GM18868 (cell line): ENCODE measurements at regions not wholly inside any gene's neighbourhood (a gene's known extent, or its start where the extent isn't known, plus 50 kb on each side); places are given as distances from the start of the nearest gene placed in this dataset.
A peak's percentile ranks its signal among the peaks of the same experiment; 100 is the strongest.
"Not testable (repeated sequence)": the region's sequence is repeated elsewhere in the genome, so short reads cannot be mapped to it uniquely, and the experiment has no call there.

Experiments used
- ATAC-seq: cut with Tn5 transposase; IDR thresholded peaks from one replicate; pipeline ENCODE4 v1.9.1; 2021; ENCODE audit warnings: mild to moderate bottlenecking, moderate library complexity; ENCODE audit not compliant: unreplicated experiment

DNA sequence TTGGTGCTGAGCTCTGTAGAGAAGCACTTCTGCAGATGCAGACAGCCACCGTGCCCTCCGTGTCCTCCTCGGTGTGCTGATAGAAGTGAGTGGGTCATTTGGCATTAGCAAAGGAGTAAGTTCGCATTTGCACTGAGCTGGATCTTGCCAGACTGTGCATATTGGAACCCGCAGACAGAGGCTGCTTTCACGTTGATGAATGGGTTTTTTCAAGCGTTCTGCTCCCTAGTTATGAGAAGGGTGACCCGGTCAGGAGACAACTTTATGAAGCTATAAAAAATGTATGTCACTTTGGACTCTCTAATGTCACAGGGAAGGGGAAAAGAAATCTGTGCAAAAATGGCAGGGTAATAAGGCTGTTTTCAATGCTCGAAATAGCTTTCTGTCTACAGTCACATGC lies 739.4 kb downstream of the MCTP2 start:
- no peak for ATAC-seq

DNA sequence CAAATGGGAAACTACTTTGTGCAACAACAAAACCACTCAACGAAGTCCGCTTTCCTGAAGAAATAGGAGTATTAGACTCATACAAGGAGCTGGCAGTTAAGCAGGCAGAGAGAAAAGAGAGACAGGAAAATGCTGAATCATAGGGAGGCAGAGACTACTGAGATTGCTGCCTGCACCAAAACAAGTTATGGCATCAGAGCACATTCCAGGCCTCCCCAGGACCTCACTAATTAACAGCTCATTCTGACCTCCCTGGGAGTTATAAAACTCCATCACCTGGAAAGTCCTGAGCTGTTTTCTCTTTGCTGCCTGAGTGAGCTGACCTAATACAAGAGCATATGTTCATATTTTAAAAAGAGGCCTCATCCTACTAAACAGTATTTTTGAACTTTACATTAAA lies 741.0 kb downstream of the MCTP2 start:
- no peak for ATAC-seq

- ATAC-seq, result no peak
These were observed 755.7 kb downstream of the MCTP2 start for GRCh38 chr15:94987085-94987484.

GRCh38 chr15:94991718-94992117 lies 760.4 kb downstream of the MCTP2 start:
- no peak for ATAC-seq

GRCh38 chr15:95009635-95010034 lies 778.3 kb downstream of the MCTP2 start:
- no peak for ATAC-seq

DNA sequence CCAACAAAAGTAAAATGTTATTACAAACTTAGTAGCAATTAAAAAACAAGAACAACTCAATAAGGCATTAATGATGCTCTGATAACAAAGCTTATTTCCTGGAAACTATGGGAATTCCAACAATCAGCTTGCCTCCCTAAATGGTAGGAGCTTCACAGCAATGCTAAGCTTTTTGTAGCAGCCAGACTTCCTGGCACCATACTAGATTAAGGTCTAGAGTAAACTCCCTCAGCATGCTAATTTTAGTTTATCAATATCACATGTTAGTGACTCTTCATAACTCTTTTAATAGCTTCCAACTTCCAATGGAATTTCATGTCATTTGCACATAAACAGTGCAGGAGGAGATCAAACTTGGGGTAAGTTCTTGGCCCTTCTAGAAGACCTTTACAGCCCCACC lies 782.0 kb downstream of the MCTP2 start:
- no peak for ATAC-seq

DNA sequence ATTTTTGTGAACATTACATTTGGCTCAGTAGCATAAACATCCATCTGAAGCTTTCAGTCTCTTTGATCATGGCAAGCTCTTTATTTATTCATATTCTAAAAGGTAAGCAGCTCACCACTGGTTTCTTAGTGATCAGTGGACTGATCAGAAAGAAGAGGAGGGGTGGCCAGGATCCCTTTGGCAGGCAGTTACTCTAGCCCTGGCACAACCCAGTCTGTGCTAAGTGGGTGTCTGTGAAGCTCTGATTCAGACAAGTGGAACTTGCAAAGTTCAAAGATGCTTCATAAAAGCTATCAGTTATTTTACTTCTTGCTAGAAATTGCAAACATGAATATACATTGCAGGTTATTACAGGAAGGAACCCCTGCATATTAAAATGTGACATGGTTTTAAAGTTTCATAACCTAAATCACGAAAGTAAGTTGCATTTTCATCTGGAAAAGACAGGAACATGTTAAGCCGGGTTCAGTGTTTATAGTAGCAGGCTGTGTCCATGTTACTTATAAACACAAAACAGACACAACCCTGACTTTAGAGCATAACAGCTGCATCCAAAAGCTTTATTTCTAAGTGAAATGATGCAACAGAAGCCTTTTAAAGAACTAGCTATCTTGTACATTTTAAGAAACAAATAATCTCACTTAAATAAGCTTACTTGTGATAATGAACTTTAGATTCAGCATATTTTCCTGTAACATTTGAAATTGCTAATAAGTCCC lies 785.3 kb downstream of the MCTP2 start:
- ATAC-seq, result no peak

DNA sequence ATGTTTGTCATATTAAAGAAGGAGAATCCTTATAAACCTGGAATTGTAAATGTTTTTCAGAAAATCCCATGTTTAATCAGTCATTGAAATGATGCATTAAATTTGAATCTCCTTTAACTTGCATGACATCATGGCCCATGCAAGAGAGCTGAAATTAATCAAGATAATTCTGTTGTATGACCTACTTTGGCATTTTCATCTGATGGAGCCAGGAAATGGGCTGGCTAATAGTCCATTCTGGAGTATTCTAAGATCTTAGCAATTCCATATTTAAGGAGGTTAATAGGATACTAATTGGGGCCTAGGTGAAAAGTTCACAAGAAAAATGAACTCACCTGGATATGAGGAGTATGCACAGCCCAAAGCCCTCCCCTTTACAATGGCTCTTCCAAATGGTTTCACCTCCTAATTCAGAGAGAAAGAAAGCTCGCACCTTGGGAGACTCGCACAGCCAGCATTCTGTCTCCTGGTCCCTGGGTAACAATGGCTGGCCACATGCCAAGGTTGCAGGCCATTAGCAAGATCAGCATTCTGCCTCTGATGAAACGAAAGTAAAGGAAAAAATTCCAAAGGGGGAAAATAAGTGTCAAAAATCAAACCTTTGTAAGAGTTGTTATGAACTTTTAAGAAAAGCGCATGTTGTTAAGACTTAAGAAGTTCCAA lies 786.4 kb downstream of the MCTP2 start:
- ATAC-seq, result no peak

DNA sequence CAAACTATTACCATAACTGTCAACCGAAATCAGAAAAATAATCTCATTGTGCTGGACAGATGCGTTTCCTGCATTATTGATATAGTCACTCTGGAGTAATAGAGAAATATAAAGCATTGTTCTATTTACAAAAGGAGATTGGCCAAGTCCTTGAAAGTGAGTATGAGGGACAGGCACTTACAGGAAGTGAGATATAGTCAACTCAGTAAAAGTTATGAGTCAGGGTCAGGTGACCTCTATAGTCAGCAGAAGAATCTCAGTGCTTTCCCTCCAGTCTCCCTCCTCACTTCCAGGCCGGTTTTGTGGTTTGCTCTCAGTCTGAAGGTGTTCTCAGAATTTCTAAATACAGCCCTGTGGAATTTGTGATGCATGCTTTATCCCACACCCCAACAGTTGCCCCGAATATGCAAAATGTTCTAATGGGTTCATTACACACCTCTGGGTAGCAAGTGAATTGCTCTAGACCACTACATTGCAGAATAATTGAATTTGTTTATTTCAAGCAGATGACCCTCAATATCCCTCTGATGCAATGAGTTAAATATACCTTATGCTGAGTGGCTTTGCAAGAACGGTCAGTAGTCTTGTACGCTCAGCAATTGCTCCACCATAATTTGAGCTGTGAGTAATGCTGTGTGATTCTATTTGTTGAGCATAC lies 787.7 kb downstream of the MCTP2 start:
- peak; percentile 97 for ATAC-seq

DNA sequence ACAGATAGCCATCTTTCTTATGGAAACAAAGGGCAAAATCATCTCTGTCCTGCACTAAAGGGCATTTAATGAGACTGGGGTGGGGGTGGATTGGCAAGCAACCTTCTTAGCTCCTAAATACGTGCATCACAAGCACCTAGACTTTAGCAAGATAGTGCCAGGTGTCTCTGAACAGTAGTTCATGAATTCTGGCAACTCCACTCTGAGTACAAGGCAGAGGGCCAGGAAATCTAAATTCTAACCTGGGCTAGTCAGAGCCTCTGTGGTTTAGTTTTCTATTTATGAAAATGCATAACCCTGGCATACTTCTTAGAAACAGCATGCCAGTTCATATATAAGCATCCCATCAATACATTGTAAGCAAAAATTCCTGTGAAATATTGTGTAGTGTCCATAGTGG lies 788.5 kb downstream of the MCTP2 start:
- no peak for ATAC-seq

GRCh38 chr15:95021816-95022215 lies 790.5 kb downstream of the MCTP2 start:
- no peak for ATAC-seq

GRCh38 chr15:95024351-95024750 lies 793.0 kb downstream of the MCTP2 start:
- ATAC-seq, result peak; percentile 52

GRCh38 chr15:95025924-95026728 lies 794.8 kb downstream of the MCTP2 start:
- peak; percentile 93 for ATAC-seq

- ATAC-seq, result no peak
These were observed 796.6 kb downstream of the MCTP2 start for GRCh38 chr15:95027981-95028380.

DNA sequence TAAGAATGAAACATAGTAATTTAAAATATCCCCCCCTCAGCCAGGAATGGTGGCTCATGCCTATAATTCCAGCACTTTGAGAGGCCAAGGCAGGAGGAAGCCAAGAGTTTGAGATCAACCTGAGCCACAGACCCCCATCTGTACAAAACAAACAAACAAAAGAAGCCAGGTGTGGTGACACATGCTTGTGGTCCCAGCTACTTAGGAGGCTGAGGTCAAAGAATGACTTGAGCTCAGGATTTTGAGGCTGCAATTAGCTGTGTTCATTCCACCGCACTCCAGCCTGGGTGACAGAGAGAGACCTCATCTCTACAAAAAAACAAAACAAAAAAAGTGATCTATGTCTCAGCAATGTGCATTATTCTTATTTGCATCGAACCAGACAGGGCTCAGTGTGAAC lies 800.8 kb downstream of the MCTP2 start:
- ATAC-seq, result no peak

- ATAC-seq, result no peak
These were observed 803.7 kb downstream of the MCTP2 start for GRCh38 chr15:95035106-95035505.

DNA sequence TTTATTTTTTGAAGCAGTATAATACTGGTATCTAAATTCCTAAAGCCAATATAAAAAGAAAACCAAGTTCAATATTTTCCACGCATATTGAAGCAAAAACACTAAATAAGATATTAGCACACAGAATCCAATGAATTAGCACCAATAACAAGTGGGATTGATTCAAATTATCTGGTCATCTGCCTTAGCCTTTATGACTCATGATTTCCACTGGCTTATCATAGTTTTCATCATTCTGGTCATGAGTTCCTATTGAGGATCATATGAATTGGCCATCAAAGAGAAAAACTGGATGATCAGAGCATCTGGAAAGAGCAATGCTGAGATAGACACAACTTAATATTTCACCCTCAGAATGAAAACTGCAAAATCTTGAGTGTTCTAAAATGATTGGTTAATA lies 809.9 kb downstream of the MCTP2 start:
- no peak for ATAC-seq

GRCh38 chr15:95043236-95043932 lies 812.0 kb downstream of the MCTP2 start:
- ATAC-seq, result not testable (repeated sequence)

DNA sequence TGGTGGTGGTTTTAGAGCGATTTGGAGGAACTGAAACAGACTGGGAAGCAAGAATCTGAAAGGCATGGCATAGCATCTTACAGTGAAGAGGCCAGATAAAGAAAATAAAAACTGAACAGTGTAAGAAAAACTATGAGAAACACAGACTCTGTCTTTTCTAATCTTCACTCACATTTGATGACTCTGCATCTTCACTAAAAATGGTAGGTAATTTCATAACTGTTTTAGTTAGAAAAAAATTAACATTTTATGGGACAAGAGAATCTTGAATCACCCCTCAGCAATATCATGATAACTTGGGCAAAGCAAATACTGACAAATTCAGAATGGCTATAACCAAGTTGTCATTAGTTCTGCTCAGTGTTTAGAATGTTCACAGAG lies 812.6 kb downstream of the MCTP2 start:
- no peak for ATAC-seq

DNA sequence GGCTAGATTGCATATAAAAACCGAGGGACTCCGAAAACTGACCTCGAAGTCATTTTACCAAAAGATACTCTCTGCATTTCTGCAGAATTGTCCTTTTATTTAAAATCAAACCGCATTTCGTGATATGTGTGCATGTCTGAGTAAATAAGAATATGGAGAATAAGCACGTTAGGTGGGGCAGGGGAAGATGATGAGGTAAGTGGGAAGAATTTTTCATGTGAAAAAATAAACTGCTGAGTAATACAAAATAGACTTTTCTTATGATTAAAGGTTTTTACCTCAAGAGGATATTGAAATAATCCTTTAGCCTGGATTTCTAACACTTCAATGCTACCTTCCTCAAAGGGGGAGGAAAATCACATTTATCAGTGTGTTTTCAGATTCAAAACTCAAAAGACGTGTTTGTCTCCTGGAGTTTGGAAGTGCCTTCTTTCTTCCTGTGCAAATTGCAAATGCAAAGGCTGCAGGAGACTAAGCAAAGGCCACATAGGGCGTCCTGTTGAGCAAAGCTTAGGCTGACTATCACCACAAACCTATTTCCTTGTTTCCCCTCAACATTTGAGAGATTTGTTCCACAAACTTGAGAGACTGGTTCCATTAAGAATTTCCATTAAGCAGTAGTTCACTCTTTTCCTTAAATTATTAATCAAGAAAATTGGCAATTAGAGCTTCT lies 813.5 kb downstream of the MCTP2 start:
- no peak for ATAC-seq
